ENCODE measurements at regions not wholly inside any gene's neighbourhood (a gene's known extent, or its start where the extent isn't known, plus 50 kb on each side); places are given as distances from the start of the nearest gene placed in this dataset.
"Not testable (repeated sequence)": the region's sequence is repeated elsewhere in the genome, so short reads cannot be mapped to it uniquely, and the experiment has no call there.

- DNase-seq: not testable (repeated sequence)
Measured at GRCh38 chr19:34871911-34872310, 54.8 kb upstream of the ZNF30 start.

GRCh38 chr19:34867631-34868030, 59.1 kb upstream of the ZNF30 start:
- no peak for DNase-seq

GRCh38 chr19:34865225-34865624, 61.5 kb upstream of the ZNF30 start:
- not testable (repeated sequence) for DNase-seq

DNA sequence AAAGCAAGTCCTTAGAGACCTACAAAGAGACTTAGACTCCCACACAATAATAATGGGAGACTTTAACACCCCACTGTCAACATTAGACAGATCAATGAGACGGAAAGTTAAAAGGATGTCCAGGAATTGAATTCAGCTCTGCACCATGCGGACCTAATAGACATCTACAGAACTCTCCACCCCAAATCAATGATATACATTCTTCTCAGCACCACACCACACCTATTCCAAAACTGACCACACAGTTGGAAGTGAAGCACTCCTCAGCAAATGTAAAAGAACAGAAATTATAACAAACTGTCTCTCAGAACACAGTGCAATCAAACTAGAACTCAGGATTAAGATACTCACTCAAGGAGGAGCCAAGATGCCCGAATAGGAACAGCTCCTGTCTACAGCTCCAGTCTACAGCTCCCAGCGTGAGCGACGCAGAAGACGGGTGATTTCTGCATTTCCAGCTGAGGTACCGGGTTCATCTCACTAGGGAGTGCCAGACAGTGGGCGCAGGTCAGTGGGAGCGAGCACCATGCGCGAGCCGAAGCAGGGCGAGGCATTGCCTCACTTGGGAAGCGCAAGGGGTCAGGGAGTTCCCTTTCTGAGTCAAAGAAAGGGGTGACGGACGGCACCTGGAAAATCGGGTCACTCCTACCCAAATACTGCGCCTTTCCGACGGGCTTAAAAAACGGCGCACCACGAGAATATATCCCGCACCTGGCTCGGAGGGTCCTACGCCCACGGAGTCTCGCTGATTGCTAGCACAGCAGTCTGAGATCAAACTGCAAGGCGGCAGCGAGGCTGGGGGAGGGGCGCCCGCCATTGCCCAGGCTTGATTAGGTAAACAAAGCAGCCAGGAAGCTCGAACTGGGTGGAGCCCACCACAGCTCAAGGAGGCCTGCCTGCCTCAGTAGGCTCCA, 66.6 kb upstream of the ZNF30 start:
- DNase-seq: peak in 1 of 6 experiments; percentile 27

- DNase-seq: not testable (repeated sequence)
Measured at GRCh38 chr19:34859325-34859724, 67.4 kb upstream of the ZNF30 start.

DNA sequence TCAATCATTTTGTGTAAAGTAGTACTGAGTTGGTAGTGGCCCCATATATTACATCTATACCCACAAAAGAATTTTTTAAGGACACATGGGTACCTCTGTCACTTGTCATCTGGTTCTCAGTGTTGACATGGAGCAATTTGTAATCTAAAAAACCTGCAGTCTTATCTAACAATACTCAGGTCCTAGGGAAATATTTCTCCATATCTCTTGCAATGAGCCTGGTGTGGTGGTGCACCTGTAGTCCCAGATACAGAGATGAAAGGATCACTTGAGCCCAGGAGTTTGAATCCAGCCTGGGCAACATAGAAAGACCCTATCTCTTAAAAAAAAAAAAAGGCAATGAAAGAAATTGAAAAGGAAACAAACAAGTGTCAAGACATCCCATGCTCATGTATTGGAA, 70.7 kb upstream of the ZNF30 start:
- DNase-seq: no peak

- DNase-seq: no peak
Measured at GRCh38 chr19:34853369-34853768, 73.3 kb upstream of the ZNF30 start.

- DNase-seq: no peak
Measured at GRCh38 chr19:34852669-34853068, 74.0 kb upstream of the ZNF30 start.

GRCh38 chr19:34851277-34851804, 75.4 kb upstream of the ZNF30 start:
- DNase-seq: peak in 1 of 6 experiments; percentile 14

DNA sequence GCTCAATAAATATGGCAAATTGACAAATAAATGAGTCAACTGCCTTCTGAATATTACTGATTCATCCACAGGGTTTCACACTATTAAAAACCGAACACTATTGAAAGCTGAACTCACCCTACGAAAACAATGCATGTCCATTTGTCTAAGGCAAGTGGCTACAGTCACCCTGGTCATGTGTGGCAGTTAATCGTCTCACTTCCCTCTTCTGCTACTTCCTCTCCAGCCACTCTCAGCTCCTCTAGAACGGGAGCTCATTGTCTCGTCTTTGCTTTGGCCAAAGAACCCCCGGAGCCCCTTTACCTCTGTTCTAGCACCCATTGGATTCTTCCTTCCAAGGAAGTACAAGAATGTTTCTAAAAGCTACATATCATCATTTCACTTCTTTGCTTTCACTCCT, 74.4 kb upstream of the ZNF599 start:
- DNase-seq: no peak

- DNase-seq: no peak
Measured at GRCh38 chr19:34844277-34844676, 71.3 kb upstream of the ZNF599 start.

DNA sequence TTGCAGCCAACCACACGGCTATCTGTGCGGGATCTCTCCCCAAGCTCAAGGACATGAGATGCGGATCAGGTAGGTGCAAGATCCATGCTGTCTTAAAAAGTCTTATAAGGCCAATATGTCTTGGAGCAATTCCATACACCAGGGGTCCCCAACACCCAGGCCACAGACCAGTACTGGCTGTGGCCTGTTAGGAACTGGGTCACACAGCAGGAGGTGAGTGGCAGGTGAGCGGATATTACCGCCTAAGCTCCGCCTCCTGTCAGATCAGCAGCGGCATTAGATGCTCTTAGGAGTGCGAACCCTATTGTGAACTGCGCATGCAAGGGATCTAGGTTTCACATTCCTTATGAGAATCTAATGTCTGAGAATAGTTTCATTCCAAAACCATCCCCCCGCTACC, 68.8 kb upstream of the ZNF599 start:
- DNase-seq: no peak

DNA sequence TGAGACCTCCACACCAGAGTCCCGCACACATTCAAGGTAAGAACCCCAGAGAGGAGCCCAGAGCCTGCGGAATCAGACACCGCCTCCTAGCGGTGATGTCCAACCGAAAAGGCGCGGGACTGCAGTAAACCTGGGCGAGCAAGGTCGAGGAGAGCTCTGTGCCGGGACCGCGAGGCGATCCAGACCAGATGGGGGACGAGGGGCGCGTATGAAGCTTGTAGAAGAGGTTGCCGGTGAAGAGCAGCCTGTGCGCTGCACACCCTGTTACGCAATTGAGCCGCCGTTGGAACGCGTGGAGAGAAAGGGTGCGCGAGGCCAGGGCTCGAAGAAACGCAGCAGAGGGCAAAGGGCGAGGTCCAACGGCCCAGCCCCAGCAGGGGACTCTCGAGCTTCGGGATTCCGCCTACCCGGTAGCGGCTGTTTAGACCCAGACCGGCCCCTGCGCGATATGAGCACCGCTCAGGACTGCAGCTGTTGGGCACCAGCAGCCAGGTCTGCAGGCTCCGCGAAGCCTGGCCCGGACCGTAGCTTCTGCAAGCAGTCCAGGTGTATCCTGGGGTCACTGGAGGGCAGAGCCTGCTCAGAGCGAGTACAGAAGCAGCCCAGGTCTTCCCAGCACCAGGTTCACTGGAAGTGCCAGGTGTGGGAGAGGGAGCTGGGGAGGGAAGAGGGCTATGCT, 65.9 kb upstream of the ZNF599 start:
- DNase-seq: peak in 2 of 6 experiments; percentile 10 to 29

- DNase-seq: no peak
Measured at GRCh38 chr19:34838248-34838647, 65.2 kb upstream of the ZNF599 start.

GRCh38 chr19:34837262-34837661, 64.2 kb upstream of the ZNF599 start:
- DNase-seq: no peak

- DNase-seq: no peak
Measured at GRCh38 chr19:34835631-34836351, 62.8 kb upstream of the ZNF599 start.

- DNase-seq: no peak
Measured at GRCh38 chr19:34834472-34835061, 61.6 kb upstream of the ZNF599 start.

DNA sequence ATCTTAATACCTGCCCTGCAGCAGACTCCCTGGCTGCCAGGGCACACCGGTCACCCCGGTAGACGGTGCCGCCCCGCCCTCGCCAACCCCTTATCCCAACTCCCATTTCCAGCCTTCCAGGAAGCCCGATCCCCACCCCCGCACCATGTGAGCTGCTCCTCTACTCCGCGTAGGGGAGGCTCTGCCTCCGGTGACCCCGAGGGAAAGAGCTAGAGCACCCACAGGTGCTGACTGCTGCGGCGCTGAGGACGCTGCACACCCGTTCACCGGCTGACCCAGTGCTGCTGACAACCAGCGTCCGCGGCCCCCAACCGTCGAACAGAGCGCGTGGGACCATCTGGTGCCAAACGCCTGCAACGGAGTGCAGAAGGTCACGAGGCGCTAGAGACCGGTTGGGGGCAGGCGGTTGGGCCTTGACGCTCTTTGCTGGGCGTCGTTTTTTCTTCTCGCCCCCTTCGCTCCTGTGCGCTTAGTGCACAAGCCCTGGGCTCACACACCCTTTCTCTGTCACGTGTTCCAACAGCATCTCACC, 59.6 kb upstream of the ZNF599 start:
- DNase-seq: no peak

GRCh38 chr19:34831714-34832113, 58.7 kb upstream of the ZNF599 start:
- DNase-seq: no peak

DNA sequence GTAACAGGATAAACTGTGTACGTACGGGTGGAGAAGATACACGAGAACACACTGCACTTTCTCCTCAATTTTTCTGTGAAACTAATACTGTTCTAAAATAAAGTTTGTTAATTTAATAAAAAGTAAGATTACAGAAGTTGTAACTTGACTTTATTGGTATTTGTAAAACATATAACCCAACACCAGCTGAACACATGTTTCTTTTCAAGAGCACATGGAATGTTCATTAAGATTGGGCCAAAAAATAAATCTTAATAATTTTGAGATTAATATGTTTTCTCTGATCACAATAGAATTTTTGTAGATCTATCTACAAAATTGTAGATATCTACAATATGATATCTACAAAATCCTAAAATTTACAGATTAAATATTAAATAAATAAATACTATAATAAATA, 55.1 kb upstream of the ZNF599 start:
- DNase-seq: no peak

DNA sequence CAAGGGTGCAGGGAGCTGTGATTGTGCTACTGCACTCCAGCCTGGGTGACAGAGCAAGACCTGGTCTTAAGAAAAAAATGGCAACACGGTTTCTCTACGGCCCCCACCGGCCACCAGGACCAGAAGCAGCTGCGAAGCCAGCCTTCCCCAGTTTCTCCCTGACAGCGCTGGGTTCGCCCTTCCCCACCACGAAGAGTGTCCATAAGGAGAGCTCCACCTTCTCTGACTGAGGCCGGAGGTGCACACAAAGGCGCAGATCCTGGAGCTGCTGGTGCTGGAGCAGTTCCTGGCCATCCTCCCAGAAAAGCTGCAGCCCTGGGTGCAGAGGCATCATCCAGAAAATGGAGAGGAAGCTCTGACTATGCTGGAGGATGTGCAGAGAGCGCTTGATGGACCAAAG, 52.2 kb upstream of the ZNF599 start:
- DNase-seq: no peak

DNA sequence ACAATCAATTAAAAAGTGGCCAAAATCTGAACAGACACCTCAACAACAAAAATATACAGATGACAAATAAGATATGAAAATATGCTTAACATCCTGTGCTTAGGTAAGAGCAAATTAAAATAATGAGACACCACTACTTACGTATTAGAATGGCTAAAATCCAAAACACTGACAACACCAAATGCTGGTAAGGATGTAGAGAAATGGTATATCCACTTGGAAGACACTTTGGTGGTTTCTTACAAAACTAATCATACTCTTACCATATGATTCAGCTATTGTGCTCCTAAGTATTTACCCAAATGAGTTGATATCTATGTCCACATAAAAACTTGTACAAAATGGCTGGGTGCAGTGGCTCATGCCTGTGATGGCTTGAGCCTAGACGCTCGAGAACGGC, 51.7 kb upstream of the ZNF599 start:
- no peak for DNase-seq

Data from stimulated activated naive CD4-positive, alpha-beta T cell (primary cell).